ENCODE measurements at regions not wholly inside any gene's neighbourhood (a gene's known extent, or its start where the extent isn't known, plus 50 kb on each side); places are given as distances from the start of the nearest gene placed in this dataset.

- TF ChIP-seq, protein P1, sequence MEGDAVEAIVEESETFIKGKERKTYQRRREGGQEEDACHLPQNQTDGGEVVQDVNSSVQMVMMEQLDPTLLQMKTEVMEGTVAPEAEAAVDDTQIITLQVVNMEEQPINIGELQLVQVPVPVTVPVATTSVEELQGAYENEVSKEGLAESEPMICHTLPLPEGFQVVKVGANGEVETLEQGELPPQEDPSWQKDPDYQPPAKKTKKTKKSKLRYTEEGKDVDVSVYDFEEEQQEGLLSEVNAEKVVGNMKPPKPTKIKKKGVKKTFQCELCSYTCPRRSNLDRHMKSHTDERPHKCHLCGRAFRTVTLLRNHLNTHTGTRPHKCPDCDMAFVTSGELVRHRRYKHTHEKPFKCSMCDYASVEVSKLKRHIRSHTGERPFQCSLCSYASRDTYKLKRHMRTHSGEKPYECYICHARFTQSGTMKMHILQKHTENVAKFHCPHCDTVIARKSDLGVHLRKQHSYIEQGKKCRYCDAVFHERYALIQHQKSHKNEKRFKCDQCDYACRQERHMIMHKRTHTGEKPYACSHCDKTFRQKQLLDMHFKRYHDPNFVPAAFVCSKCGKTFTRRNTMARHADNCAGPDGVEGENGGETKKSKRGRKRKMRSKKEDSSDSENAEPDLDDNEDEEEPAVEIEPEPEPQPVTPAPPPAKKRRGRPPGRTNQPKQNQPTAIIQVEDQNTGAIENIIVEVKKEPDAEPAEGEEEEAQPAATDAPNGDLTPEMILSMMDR (IDR thresholded peaks at IDR 0.05), result no peak
- no peak for TF ChIP-seq POLR2AphosphoS5 (IDR thresholded peaks at IDR 0.05)
Measured at GRCh38 chr6:138592749-138593123, 93.4 kb upstream of the NHSL1 start.
